HG02885 (cell line): ENCODE measurements at regions not wholly inside any gene's neighbourhood (a gene's known extent, or its start where the extent isn't known, plus 50 kb on each side); places are given as distances from the start of the nearest gene placed in this dataset.
"Not testable (repeated sequence)": the region's sequence is repeated elsewhere in the genome, so short reads cannot be mapped to it uniquely, and the experiment has no call there.

Experiments used
- ATAC-seq: cut with Tn5 transposase; IDR thresholded peaks from one replicate; pipeline ENCODE4 v1.9.1; 2021; ENCODE audit warnings: mild to moderate bottlenecking; ENCODE audit not compliant: unreplicated experiment, poor library complexity

GRCh38 chr12:90515199-90516175, 439.5 kb downstream of the CCER1 start:
- peak; percentile 99 for ATAC-seq

DNA sequence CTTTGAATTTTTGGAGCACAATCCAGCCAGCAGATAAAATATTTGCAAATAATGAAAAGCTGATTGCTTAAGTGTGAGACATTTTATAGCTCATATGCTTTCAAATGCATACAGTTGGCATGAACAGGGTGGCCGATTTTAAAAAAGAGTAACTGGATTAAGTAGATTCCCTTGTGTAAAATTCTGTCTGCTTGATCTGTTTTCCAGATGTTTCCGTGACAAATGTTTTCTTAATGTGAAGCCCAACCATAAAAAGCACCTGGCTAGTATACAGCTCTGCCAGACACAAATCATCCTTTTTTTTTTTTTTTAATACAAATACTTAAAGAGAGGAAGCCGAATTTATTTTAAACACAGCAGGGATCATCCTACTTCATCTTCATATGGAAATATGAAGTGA, 440.7 kb downstream of the CCER1 start:
- ATAC-seq: no peak

DNA sequence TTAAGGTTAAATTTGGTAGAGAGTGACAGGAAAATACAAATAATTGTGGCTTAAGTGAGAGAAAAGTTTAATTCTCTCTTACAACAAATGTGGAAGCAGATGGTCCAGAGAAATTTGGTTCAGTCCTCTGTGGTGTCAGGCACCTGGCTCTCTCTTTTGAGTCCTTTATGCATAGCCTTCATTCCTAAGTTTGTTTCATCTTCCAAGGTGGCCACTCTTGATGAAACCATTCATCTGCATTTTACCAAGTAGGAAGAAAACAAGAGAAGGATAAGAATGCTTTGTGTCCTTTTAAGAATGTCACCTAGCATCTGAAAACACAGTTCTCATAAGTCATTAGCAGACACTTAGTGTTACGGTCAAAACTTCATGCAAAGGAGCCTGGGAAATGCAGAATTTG, 442.5 kb downstream of the CCER1 start:
- ATAC-seq: no peak

DNA sequence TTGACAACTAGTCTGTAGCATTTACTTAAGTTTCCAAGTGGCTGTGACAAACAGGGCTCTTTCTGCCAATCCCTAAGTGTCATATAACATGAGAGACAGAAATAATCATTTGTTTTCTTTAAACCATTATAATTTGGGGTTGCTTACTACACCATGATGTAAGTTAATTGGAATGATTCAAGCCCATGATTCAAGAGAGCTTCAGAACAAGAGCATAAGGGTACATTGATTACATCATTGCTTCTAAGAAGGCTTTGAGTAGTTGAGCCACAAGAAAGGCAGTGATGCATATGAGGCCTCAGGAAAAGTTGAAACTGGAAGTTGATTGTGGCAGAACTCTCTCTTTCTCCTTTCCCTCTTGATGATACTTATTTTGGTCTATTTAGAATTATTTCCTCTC, 444.0 kb downstream of the CCER1 start:
- no peak for ATAC-seq

- no peak for ATAC-seq
Observed at GRCh38 chr12:90504806-90505205, 450.2 kb downstream of the CCER1 start.

DNA sequence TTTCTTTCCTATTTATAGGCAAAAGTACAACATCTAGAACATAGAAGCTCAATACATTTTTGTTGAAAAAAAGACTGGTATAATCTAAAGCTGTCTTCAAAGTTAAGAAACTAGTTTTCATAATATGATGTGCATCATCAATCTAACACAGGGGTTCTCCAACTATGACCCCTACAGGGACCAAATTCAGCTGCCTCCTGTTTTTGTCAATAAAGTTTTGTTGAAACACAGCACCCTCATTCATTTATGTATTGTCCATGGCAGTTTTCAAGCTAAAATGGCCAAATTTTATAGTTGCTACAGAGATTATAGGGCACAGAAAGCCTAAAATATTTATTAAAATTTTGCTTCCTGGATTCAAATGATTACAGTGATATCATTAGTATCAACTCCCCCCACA, 452.9 kb downstream of the CCER1 start:
- no peak for ATAC-seq

- no peak for ATAC-seq
Observed at GRCh38 chr12:90501412-90501811, 453.6 kb downstream of the CCER1 start.

DNA sequence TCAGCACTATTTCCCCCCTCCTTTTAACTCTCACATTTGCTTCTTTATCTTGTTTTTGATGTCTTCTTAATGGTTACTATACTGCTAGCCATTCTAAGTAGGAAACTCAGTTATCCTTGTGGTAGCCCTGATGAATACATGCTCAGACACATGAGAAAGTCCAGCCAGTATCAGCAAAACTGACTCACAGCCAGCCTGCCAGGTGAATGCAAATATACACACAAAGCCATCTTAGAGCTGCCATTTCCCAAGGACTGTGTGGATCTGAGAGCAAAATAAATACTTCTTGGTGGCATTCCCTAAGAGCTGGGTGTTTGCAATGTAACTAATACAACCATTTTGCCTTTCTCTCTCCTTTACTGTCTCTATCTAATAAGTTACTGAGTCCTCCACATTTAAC, 455.2 kb downstream of the CCER1 start:
- ATAC-seq: no peak

- no peak for ATAC-seq
Observed at GRCh38 chr12:90497923-90498545, 456.9 kb downstream of the CCER1 start.

- ATAC-seq: no peak
Observed at GRCh38 chr12:90490355-90490754, 464.6 kb downstream of the CCER1 start.

DNA sequence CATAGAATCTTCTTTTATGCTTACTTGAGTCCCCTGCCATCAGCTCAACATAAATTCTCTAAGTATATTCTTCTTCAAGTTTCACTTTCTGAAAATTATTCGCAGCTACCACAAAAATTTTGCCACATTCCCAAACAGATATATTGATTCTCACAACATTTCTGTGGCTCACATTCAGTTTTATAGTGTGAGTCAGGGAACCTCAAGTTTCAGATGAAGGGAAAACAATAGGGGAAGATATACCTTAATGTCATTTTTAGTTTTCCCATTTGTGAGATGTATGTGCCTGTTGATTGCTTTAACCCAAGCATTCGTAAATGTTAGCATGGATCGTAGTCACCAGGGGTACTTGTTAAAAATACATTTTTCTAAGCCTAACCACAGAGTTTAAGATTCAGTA, 465.8 kb downstream of the CCER1 start:
- ATAC-seq: no peak

- ATAC-seq: no peak
Observed at GRCh38 chr12:90485560-90485959, 469.4 kb downstream of the CCER1 start.

DNA sequence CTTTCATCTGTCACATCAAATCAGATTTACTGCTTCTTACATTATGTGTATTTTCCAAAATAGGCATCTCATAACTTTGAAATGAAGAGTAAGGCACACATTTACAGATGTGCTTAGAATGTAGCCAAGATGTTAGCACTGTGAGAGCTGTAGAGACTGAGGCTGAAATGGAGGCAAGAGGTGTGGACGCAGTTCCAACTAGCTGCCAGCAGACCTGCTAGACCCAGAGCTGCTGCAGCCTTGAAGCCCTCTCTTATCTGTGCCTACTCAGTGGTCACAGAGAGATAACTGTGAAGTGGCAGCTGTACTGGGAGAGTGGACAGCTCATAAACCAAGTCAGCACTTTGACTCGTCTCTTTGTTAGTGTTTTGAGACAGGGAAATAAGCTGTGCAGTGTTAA, 470.9 kb downstream of the CCER1 start:
- ATAC-seq: no peak

DNA sequence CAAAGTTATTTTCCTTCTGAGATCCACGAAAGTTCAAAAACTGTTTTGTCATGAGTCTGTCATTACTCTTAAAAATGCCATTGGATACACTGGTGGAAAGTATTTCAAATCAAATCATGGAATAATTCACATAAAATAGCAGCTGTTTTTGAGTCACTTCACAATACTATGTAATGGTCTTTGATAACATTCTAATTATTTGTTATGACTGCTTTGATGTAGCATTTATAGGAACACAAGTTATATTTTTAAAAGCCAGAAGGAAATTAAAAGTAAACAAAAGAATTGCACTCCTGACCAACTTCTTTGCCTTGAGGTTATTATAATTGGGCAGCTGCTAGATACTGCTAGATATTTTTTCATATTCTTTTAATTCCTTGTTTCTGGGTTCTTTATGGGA, 473.2 kb downstream of the CCER1 start:
- no peak for ATAC-seq

- ATAC-seq: no peak
Observed at GRCh38 chr12:90479237-90479636, 475.7 kb downstream of the CCER1 start.

DNA sequence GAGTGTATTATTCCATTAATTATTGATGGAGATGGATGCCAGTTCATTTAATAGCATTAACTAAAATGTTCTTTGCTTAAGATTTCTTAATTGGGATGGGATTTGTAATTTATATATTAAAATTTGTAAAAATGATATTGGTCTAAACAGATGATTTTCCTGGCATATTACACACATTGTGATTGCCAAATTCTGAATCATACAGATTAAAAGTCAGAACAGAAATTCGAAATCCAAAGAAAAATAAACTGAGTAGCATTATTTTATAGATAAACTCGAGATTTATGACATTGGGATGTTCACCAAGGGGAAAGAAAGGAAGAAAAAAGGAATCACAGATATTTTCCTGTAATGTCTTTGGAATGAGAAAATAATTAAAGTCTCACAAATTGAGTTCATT, 481.1 kb downstream of the CCER1 start:
- no peak for ATAC-seq

- ATAC-seq: no peak
Observed at GRCh38 chr12:90460681-90461080, 494.3 kb downstream of the CCER1 start.

GRCh38 chr12:90456248-90456647, 498.7 kb downstream of the CCER1 start:
- no peak for ATAC-seq

GRCh38 chr12:90455756-90456155, 499.2 kb downstream of the CCER1 start:
- ATAC-seq: no peak

DNA sequence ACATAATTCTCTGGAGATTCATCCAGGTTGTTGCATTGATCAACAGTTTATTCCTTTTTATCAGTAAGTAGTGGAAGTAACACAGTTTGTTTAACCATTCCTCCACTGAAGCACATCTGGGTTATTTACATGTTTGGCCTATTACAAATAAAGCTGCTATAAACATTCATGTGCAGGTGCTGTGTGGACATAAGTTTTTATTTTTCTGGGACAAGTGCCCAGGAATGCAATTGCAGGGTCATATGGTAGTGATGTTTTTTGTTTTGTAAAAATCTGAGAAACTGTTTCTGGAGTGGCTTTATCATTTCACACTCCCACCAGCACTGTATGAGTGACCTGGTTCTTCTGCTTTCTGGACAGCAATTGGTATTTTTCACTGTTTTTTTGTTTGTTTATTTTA, 505.4 kb downstream of the CCER1 start:
- no peak for ATAC-seq

DNA sequence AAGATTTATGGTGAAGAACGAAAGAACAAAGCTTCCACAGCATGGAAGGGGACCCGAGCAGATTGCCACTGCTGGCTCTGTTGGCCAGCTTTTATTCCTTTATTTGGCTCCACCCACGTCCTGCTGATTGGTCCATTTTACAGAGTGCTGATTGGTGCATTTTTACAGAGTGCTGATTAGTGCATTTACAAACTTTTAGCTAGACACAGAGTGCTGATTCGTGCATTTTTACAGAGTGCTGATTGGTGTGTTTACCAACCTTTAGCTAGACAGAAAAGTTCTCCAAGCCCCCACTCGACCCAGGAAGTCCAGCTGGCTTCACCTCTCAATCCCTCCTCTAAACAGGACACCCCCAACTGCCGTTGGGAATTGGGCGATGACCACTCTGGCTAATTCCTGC, 511.5 kb downstream of the CCER1 start:
- not testable (repeated sequence) for ATAC-seq

DNA sequence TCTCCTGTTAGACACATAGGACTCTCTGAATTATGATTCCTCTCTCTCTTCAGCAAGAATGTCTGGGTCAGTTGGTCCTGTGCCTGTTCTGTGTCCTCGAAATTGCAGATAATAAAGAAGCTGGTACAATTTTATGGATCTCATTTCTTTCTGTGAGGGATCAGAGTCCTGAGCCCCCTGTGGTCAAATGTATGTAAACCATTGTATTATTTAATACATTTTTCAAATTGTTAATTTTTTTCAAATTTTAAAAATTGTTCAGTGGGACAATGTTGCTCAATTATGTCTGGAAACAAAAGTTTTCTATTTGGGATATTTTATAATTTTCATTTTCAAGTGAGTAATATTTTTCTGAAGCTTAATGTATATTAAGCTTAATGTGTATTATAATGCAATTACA, 513.5 kb downstream of the CCER1 start:
- ATAC-seq: no peak
